ENCODE measurements at regions not wholly inside any gene's neighbourhood (a gene's known extent, or its start where the extent isn't known, plus 50 kb on each side); places are given as distances from the start of the nearest gene placed in this dataset.

- TF ChIP-seq POLR2A (IDR thresholded peaks at IDR 0.05): no peak
- no peak for TF ChIP-seq CTCF (IDR thresholded peaks at IDR 0.05)
- TF ChIP-seq POLR2AphosphoS5 (IDR thresholded peaks at IDR 0.05): no peak
Measured at GRCh38 chr6:147693181-147693580, 184.7 kb downstream of the SAMD5 start.

Measured in breast epithelium (tissue), 3 donors.